Epithelial cell of proximal tubule (primary cell): ENCODE measurements at regions not wholly inside any gene's neighbourhood (a gene's known extent, or its start where the extent isn't known, plus 50 kb on each side); places are given as distances from the start of the nearest gene placed in this dataset.
"Not testable (repeated sequence)": the region's sequence is repeated elsewhere in the genome, so short reads cannot be mapped to it uniquely, and the experiment has no call there.

Experiments used
- DNase-seq: peaks from one replicate; pipeline ENCODE4 v3.0.0-alpha.2; 2011; ENCODE audit warnings: low read depth
- H3K4me3 ChIP-seq: 2 replicates; pipeline ENCODE4 v1.5.1; 2011; ENCODE audit warnings: low read depth, mild to moderate bottlenecking, low read length
- TF ChIP-seq, protein P1 (sequence below): conservative IDR thresholded peaks from 2 replicates; pipeline ENCODE4 v1.5.1; 2012; ENCODE audit warnings: low read depth, mild to moderate bottlenecking, low read length

DNA sequence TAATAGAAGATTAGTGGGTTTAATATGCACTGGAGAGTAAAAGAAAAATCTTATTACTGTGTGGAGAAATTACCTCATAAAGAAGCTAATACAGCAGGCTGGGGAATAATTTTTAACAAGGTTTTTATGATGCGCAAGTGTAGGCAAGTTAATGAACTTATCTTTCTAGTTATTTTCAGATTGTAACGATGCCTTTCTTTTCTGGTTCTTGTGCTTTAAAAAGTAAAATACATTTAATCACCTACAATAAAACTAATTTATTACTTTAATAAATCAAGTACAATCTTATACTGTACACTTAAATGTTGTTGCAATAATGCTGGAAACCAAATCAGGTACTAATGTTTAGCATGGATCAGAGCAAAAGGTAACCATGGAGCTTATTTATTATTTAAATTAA, 266.6 kb downstream of the ZIC1 start:
- TF ChIP-seq, protein P1, sequence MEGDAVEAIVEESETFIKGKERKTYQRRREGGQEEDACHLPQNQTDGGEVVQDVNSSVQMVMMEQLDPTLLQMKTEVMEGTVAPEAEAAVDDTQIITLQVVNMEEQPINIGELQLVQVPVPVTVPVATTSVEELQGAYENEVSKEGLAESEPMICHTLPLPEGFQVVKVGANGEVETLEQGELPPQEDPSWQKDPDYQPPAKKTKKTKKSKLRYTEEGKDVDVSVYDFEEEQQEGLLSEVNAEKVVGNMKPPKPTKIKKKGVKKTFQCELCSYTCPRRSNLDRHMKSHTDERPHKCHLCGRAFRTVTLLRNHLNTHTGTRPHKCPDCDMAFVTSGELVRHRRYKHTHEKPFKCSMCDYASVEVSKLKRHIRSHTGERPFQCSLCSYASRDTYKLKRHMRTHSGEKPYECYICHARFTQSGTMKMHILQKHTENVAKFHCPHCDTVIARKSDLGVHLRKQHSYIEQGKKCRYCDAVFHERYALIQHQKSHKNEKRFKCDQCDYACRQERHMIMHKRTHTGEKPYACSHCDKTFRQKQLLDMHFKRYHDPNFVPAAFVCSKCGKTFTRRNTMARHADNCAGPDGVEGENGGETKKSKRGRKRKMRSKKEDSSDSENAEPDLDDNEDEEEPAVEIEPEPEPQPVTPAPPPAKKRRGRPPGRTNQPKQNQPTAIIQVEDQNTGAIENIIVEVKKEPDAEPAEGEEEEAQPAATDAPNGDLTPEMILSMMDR = no peak
- no peak for DNase-seq
- H3K4me3 ChIP-seq = no peak overlapping the region

DNA sequence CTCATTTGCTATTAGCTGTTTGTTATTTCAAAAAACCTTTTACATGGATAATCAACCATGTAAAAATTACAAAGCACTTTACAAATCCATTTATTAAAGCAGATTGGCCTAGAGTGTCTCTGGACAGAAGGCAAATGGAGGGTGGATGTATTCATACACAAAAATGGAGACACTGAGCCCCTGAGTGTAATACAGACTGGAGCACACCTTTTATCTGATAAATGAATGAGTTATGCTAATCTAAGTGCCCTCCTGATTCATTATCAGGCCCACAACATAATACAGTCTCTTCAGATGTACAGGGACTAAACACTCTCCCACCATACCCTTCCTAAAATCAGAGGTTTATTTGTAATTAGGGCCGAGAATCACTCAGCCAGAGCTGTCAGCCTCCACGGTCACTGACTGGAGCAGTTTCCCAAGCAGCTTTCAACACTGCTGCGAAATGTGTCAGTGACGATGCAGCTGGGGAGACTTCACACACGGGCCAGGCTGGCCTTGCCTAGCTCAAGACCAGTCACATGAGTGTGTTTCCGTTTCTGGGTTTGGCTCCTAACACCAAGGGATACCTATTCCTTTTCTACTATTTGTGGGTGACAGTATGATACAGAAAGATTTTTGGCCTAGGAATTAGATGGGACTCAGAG, 271.8 kb downstream of the ZIC1 start:
- no peak for DNase-seq
- TF ChIP-seq, protein P1 = no peak
- no peak overlapping the region for H3K4me3 ChIP-seq

DNA sequence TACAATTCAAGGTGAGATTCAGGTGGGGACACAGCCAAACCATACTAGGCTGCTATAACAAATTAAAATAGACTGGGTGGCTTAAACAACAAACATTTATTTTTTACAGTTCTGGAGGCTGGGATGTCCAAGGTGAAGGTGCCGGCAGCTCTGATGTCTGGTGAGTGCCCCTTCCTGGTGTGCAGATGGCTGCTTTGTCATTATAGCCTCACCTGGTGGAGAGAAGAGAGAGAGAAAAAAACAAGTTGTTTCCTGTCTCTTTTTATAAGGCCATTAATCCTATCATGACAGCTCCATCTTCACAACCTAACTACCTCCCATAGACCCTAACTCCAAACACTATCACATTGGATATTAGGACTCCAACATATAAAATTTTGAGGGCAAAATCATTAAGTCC, 279.7 kb downstream of the ZIC1 start:
- no peak overlapping the region for H3K4me3 ChIP-seq
- DNase-seq = no peak
- TF ChIP-seq, protein P1 = no peak

DNA sequence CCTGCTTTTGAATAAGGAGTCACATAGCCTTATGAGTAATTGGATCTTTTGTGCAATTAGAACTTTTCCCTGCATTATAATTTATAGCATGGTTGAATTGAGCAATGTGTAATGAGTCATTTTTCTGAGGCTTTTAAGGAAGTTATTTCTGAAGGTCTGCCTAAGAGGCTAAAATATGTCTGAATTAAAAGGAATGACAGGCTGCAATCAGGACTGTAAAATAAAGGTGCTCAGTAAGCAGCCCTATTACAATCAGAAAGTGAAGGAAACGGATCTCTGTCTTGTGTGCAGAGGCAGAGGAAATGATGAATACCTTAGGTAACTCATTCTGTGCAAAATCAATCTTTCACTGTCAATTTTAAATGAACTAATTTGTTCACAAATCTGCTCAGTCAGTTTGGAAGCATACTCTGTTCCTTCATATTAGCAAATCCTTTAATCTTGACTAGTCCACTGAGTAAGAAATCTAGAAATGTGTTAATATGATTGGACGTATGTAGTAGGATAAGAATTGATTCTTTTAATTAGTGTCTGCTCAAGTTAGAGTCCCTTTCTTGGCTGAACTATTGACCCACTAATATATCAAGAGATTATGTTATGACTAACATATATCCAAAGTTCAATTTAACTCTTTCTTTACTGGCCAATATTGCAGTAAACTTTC, 290.1 kb downstream of the ZIC1 start:
- peak; percentile 36 for DNase-seq
- H3K4me3 ChIP-seq = no peak overlapping the region
- TF ChIP-seq, protein P1 = no peak

DNA sequence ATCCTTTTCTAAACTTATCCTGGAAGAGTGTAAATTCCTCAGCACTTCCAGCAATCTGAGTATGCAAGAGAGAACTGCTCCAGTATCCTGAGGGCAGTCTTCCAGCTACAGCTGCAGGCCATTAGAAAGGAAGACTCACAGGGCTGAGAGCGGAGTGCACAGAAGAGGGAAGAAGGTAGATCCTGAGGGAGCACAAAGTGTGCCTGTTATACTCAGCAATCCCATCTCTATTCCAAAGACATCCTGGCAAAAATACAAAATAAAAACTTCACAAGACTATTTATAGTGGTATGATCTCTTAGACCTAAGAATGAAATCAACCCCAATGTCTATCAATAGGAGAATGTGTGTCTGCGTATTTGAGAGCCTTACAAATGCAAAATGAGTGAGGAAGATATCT, 292.0 kb downstream of the ZIC1 start:
- TF ChIP-seq, protein P1 = no peak
- DNase-seq = no peak
- no peak overlapping the region for H3K4me3 ChIP-seq

DNA sequence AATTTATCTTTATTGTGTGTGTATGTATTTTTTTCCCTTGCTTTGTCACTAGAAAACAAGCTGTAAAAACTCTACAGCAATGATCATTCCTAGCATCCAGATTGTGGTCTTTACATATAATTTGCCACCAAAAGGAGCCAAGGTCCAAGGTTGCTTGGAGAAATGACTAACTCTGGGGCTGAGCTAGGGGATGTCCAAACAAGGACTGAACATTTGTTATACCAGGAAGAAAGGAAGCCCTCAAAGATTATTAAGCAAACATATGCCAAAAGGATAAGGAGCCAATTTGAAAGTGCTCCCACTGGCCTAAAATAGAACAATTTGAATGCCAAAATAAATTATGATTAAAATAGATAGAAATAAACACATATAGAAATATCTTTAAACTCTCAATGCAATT, 293.3 kb downstream of the ZIC1 start:
- no peak overlapping the region for H3K4me3 ChIP-seq
- DNase-seq = no peak
- TF ChIP-seq, protein P1 = no peak

DNA sequence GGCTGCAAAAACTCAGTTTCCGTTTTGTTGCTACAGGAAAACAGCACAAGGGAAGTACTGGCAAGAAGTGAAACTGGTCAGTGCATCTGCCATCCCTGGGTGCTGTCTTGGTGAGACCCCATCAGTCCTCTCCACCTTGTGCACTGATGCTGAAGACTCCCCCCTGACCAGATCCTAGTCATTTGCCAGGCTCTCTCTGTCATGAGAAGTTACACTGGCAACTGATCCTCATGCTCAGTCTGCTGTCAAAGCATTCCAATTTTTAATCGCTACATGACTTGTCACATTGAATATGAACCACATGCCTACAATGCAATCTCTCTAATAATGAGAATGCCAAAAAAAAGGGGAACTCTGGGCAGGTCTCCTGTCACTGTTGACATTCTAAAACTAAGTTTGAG, 296.5 kb downstream of the ZIC1 start:
- TF ChIP-seq, protein P1 = no peak
- H3K4me3 ChIP-seq = no peak overlapping the region
- DNase-seq = no peak

DNA sequence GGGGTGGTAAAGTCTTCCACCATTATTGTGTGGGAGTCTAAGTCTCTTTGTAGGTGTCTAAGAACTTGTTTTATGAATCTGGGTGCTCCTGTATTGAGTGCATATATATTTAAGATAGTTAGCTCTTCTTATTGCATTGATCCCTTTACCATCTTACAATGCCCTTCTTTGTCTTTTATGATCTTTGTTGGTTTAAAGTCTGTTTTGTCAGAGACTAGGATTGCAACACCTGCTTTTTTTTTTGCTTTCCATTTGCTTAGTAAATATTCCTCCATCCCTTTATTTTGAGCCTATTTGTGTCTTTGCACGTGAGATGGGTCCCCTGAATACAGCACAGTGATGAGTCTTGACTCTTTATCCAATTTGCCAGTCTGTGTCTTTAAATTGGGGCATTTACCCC, 301.6 kb downstream of the ZIC1 start:
- H3K4me3 ChIP-seq, DNase-seq: not testable (repeated sequence)
